Activated CD4-positive, alpha-beta T cell treated with anti-CD3 and anti-CD28 coated beads, Interleukin-2, amount 50 U/mL, for 16 hours (primary cell): ENCODE measurements at regions not wholly inside any gene's neighbourhood (a gene's known extent, or its start where the extent isn't known, plus 50 kb on each side); places are given as distances from the start of the nearest gene placed in this dataset.
"Not testable (repeated sequence)": the region's sequence is repeated elsewhere in the genome, so short reads cannot be mapped to it uniquely, and the experiment has no call there.

Source experiments
- DNase-seq: peaks from one replicate; pipeline ENCODE4 v3.0.0-alpha.2; 2020

DNA sequence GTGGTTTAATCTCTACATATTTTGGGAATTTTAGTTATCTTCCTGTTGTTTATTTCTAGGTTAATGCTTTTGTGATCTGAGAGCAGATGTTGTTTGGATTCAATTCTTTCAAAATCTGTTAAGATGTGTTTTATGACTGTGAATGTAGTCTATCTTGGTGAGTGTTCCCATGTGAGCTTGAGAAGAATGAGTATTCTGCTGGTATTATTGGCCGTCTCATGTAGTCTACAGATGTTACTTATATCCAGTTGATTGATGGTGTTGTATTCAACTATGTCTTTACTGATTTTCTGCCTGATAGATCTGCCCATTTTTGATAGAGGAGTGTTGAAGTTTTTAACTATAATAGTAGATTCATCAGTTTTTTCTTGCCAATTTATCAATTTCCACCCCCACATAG lies 141.4 kb upstream of the FOXP2 start:
- DNase-seq, result no peak

DNA sequence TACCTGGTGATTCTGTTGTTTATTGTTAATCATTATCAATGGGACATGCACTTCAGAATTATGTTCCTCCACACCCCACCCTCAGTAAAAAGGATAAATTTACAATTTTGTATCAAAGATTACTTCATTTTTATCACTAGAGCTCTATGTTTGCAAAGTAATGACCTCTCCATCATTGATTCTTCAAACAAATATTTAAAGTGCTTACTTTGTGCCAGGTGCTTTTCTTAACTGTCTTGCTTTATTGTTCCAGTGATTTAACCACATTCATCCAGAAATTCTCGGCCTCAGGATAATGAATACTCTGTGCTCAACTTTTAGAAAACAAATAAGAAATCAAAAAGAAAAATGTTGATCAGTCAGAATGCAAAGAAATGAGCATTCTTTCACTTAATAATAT lies 144.9 kb upstream of the FOXP2 start:
- DNase-seq, result no peak

DNA sequence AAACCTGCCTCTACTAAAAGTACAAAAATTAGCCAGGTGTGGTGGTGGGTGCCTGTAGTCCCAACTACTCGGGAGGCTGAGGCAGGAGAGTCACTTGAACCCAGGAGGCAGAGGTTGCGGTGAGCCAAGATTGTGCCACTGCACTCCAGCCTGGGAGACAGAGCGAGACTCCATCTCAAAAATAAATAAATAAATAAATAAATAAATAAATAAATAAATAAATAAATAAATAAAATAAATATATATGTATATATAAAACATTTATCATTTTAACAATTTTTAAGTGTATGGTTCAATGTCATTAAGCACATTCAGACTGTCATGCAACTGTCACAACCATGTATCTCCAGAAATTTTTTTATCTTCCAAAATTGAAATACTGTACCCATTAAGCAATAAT lies 147.1 kb upstream of the FOXP2 start:
- not testable (repeated sequence) for DNase-seq

- no peak for DNase-seq
Measured at GRCh38 chr7:114264023-114264422, 150.6 kb upstream of the FOXP2 start.

DNA sequence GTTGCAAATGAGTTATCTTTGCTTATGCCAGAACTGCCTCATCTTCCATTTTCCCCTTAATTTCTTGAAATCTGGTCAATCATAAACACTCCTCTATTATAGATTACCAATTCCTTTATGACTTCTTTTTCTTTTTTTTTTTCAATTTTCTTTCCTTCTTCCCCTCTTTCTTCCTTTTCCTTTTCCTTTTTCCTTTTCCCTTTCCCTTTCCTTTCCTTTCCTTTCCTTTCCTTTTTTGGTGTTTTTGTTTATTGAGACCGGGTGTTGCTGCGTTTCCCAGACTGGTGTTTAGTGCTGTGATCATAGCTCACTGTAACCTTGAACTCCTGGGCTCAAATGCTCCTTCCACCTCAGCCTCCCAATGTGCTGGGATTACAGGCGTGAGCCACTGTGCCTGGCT lies 151.4 kb upstream of the FOXP2 start:
- DNase-seq, result no peak

GRCh38 chr7:114255404-114255841 lies 159.2 kb upstream of the FOXP2 start:
- DNase-seq, result no peak

GRCh38 chr7:114243646-114244045 lies 171.0 kb upstream of the FOXP2 start:
- DNase-seq, result no peak

DNA sequence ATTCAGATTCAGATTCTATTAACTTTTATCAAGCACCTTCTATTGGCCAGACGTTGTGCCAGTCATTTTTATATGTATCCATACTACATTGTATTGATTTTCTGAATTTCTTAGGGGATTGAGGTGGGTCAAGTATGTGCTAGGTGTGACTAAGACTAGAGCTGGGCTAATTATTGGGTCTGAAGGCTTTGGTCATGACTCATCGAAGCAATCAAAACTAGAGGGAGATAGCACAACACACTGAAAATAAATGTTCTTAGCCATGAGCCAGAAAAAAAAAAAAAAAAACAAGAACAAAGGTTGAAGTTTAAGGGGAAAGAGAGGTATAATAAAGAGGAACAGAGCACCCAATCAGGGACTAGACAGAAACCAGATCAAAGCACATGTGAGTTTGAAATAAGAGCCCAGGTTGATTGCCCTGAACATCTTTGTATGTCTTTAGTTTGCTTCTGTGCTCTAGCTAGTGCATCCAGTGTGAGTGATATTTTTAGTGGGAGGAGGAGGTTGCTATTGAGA lies 171.6 kb upstream of the FOXP2 start:
- no peak for DNase-seq

- no peak for DNase-seq
Measured at GRCh38 chr7:114229246-114229645, 185.4 kb upstream of the FOXP2 start.

DNA sequence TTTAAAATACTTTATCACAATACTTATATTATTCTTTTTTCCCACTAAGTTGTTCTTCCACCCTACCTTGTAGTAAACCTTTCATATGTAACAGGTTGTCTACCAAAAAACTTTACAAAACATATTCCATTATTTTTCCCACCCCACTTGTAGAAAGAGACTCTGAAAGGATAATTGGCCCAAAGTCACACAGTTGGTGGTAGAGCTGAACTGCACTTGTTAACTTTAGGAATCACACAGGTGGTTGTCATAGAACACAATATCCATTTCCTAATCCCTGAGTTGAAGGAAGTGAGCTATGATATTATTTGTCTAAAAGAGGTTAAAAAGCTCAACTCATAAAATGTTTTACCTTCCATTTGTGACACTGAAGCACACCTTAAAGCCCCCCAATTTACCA lies 188.8 kb upstream of the FOXP2 start:
- no peak for DNase-seq

GRCh38 chr7:114218283-114218682 lies 196.3 kb upstream of the FOXP2 start:
- DNase-seq, result no peak

DNA sequence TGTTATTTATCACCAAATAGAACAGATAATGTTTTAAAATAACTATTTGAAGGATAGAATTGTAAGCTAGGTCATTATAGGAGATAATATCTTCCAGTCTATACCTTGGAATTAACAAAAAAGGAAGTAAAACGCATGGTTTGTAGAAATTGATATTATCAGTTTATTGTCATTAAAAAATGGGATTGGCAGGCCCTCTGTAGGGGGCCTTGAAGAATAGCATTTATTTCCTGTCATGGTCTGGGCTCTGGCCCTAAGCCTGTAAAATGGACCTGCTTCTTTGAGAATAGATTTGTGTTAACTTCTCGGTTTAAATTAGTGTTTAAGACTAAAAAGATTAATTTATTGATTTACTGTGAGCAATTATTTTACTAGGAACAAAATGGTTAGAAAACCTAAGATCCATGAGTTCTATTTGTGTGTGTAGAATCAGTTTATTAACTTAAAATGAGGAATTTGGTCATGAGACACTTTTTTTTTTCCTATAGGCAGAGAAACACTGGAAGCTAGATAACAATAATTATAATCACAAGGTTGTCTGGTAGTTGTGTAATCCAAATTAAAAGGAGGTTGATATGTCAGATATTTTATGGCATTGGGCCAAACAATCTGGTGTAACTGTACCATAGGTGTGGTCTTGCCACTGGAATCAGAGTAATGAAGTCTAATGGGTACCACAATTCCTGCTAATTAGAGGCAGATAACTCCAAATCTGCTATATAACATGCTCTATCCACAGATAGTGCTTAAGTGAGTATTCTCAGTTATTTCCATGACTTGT lies 197.4 kb upstream of the FOXP2 start:
- no peak for DNase-seq

GRCh38 chr7:114214466-114214865 lies 200.1 kb upstream of the FOXP2 start:
- no peak for DNase-seq

GRCh38 chr7:114212721-114213429 lies 201.7 kb upstream of the FOXP2 start:
- no peak for DNase-seq

- no peak for DNase-seq
Measured at GRCh38 chr7:114209968-114210367, 204.6 kb upstream of the FOXP2 start.

DNA sequence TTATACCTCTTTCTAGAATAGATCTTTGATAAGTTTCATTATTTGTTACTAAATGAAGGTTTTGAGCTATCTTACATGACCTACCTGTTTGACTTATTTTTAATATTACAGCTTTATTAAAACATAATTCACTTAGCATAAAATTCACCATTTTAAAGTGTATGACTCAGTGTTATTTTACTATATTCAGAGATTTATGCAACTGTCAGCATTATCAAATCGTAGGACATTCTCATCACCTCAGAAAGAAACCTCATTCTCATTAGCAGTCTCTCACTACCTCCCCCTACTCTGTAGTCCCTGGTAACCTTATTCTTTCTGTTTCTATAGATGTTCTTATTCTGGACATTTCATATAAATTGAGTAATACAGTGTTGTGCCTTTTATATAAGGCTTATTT lies 207.9 kb upstream of the FOXP2 start:
- no peak for DNase-seq

GRCh38 chr7:114196517-114196916 lies 218.1 kb upstream of the FOXP2 start:
- no peak for DNase-seq

DNA sequence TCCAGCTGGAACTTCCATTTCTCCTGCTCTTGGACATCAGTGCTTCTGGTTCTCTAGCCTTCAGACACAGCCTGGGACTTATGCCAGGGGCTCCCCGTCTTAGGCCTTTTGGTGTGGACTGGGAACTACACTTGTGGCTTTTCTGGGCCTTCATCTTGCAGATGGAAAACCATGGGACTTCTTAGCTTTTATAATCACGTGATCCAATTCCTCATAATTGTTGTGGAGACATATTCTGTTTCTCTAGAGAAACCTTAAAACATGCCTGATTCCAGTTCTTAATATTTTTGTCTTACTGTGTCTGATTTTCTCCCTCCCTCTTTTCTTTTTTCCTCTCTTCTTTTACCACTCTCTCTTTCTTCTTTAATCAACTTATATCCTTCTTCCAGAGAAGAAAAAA lies 224.2 kb upstream of the FOXP2 start:
- no peak for DNase-seq

DNA sequence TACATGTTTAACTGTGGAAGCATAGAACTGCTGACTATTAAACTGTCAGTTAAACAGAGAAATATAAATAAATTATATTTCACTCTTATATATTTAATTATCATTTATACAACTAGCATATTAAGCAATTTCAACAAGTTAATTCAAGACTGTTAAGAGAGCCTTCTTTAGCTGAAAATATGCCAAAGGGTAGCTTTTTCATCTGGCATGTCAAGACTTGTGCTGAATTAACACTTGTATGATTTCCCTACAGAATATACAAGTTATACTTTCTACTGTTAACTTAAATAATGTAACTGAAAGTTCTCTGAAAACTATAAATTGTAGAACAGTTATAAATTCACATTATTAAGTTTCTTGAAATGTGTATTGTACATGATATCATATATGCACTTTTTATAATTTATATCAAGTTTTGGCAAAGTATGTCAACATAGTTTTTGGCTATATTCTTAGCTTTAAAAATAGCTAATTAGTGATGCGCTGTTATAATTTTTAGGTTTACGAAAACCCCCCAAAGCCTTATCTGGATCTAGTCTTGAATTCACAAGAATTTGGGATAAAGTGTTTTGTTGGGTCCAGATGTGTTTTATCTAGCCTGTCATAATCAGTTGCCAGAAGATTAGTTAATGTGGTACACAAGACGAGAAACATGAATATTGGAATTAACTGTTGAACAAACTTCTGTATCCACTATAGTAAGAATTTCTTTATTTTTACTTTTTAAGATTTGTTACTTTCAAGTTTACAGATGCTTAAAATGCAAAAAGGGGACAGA lies 231.1 kb upstream of the FOXP2 start:
- DNase-seq, result no peak

DNA sequence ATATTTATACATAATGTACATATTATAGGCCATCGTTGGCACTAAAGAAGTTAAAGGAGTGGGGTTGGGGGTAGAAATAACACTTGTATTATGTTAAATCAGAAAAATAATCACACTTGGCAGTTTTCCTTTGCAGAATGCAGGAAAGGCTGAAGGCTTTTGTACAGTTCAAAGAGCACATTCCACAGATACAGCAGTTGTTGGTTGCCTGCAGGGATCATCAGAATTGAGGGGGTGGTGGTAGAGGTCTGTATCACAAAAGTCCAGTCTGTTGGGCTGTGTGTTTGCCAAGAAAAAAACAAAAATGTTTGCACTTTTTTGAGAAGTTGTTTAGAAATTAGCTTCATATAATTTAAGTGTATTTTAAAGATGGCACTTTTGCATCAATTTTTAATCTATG lies 231.8 kb upstream of the FOXP2 start:
- DNase-seq, result no peak

GRCh38 chr7:114181280-114181679 lies 233.3 kb upstream of the FOXP2 start:
- no peak for DNase-seq

DNA sequence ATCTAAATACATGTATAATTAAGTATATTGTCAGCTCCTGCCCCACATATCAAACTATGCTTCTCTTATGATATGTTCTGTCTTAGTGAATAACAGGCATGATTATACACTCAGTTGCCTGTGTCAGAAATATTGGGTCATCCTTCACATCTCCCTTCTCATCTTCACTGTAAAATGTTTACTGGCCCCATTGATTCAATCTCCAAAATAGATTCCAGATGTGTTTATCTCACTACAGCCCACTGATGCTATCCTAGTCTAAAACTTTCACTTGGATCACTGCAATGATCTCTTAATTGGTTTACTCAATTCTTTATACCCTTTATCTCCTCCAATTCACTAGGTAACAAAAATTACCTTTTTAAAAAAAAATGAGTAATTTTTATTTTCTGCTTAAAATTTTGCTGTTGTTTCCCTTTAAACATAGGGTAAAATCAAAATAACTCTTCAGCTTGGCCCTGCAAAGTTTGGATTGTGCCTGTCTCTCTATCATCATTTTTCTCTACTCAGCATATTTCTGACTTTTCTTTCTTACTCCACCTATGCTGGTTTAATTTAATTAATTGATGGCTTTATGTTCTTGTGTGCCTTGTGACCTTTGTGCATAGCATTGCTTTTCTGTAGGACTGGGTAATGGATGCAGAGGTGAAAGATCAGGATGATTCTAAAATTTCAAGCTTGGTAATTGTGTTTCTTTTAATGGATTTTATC lies 233.9 kb upstream of the FOXP2 start:
- DNase-seq, result no peak

- DNase-seq, result no peak
Measured at GRCh38 chr7:114175125-114175524, 239.5 kb upstream of the FOXP2 start.
